Aorta (tissue), 5 donors: ENCODE measurements at regions not wholly inside any gene's neighbourhood (a gene's known extent, or its start where the extent isn't known, plus 50 kb on each side); places are given as distances from the start of the nearest gene placed in this dataset.

Experiments
- ATAC-seq: fragments of 200-7000 bp; cut with Tn5 transposase; one replicate; pipeline ENCODE4 v1.9.1; 2022; ENCODE audit warnings: moderate library complexity; ENCODE audit not compliant: low FRiP score
- DNase-seq, 2 donors: peaks; one replicate each; pipeline ENCODE4 v3.0.0-alpha.2; 2020
- H3K27ac ChIP-seq, 2 donors: one replicate each; pipeline ENCODE4 v1.5.1; 2013; ENCODE audit warnings: low read length in 2 of 2, mild to moderate bottlenecking in 2 of 2, moderate library complexity in 2 of 2, control low read depth in 1 of 2, inconsistent platforms in 1 of 2, low read depth in 1 of 2
- H3K27me3 ChIP-seq, 2 donors: one replicate each; pipeline ENCODE4 v1.6.1; 2013; ENCODE audit warnings: control low read depth in 1 of 2, low read length in 1 of 2, mild to moderate bottlenecking in 1 of 2, moderate library complexity in 1 of 2; ENCODE audit not compliant: insufficient read depth in 2 of 2, control insufficient read depth in 1 of 2
- H3K36me3 ChIP-seq, 2 donors: one replicate each; pipeline ENCODE4 v1.6.1; 2013; ENCODE audit warnings: control low read depth in 1 of 2, low read length in 1 of 2, mild to moderate bottlenecking in 1 of 2; ENCODE audit not compliant: insufficient read depth in 2 of 2, control insufficient read depth in 1 of 2
- H3K4me1 ChIP-seq, 2 donors: one replicate each; pipeline ENCODE4 v1.6.1; 2013; ENCODE audit warnings: low read length in 2 of 2, control low read depth in 1 of 2, mild to moderate bottlenecking in 1 of 2, moderate library complexity in 1 of 2; ENCODE audit not compliant: insufficient read depth in 2 of 2, control insufficient read depth in 1 of 2
- H3K4me3 ChIP-seq, 2 donors: one replicate each; pipeline ENCODE4 v1.5.1; 2013; ENCODE audit warnings: low read length in 2 of 2, control low read depth in 1 of 2, mild to moderate bottlenecking in 1 of 2
- H3K9me3 ChIP-seq: one replicate; pipeline ENCODE4 v1.6.1; 2013; ENCODE audit warnings: mild to moderate bottlenecking, low read length; ENCODE audit not compliant: control insufficient read depth
- WGBS, 2 donors: extraction: QIAGEN DNeasy Blood & Tissue Kit; methylation state at CpG; one replicate each; pipeline ENCODE4 v1.1.7; 2013; 5-methylcytosine and 5-hydroxymethylcytosine counted together
- intact Hi-C, 2 donors: fragments of 100-400 bp; cut with DNase I; formaldehyde crosslinking; loops; one replicate each; pipeline versions ENCODE4 v1.14.2 to v1.15.0; 2022
- donor health status: healthy with polysubstance abuse.
- donor health status: Bipolar disorder and iron deficiency.
- donor health status: DM: no; HTN: no; CAD: no.
- donor health status: DM: no; HTN: no; CAD: no.
- donor health status: DM: yes; HTN: yes; CAD: no.

GRCh38 chr5:2466966-2467365 is 284.5 kb downstream of the IRX2 start:
- ATAC-seq (no peak), DNase-seq (no peak)
- Histone ChIP-seq H3K4me1 (no peaks in the 10 kb centered on the region), H3K9me3 (no peaks in the 10 kb centered on the region), H3K36me3 (no peaks in the 10 kb centered on the region), H3K4me3 (no peak overlapping the region), H3K27me3 (no peaks in the 10 kb centered on the region), H3K27ac (no peak overlapping the region)
- intact Hi-C loops: no loop called here
- WGBS, 2 donors: 55 to 56% methylated on average over 9 of the region's 9 CpGs

GRCh38 chr5:2465383-2465782 is 286.1 kb downstream of the IRX2 start:
- Histone ChIP-seq H3K4me3 (no peak overlapping the region), H3K4me1 (no peaks in the 10 kb centered on the region), H3K27me3 (no peaks in the 10 kb centered on the region), H3K36me3 (no peaks in the 10 kb centered on the region), H3K9me3 (no peaks in the 10 kb centered on the region), H3K27ac (no peak overlapping the region)
- DNase-seq: no peak
- intact Hi-C loops: no loop called here
- 64 to 68% methylated on average over 10 of the region's 10 CpGs for WGBS, 2 donors
- no peak for ATAC-seq

GRCh38 chr5:2464141-2464540 is 287.3 kb downstream of the IRX2 start:
- H3K27me3 ChIP-seq: no peaks in the 10 kb centered on the region
- WGBS, 2 donors: 84 to 85% methylated on average over 9 of the region's 9 CpGs
- no peak for DNase-seq
- no peaks in the 10 kb centered on the region for H3K9me3 ChIP-seq
- H3K36me3 ChIP-seq: no peaks in the 10 kb centered on the region
- intact Hi-C loops: no loop called here
- no peaks in the 10 kb centered on the region for H3K4me1 ChIP-seq
- no peak overlapping the region for H3K27ac ChIP-seq
- no peak for ATAC-seq
- no peak overlapping the region for H3K4me3 ChIP-seq

- no peaks in the 10 kb centered on the region for H3K27me3 ChIP-seq
- WGBS, 2 donors: 64 to 69% methylated on average over 23 of the region's 23 CpGs
- no peak overlapping the region for H3K27ac ChIP-seq
- ATAC-seq: no peak
- DNase-seq: no peak
- intact Hi-C loops: no loop called here
- H3K4me1 ChIP-seq: no peaks in the 10 kb centered on the region
- no peak overlapping the region for H3K4me3 ChIP-seq
- no peaks in the 10 kb centered on the region for H3K9me3 ChIP-seq
- no peaks in the 10 kb centered on the region for H3K36me3 ChIP-seq
Observed at GRCh38 chr5:2461701-2462691, 289.5 kb downstream of the IRX2 start.

- Histone ChIP-seq H3K27ac (no peak overlapping the region), H3K4me1 (no peaks in the 10 kb centered on the region), H3K27me3 (no peaks in the 10 kb centered on the region), H3K9me3 (no peaks in the 10 kb centered on the region), H3K4me3 (no peak overlapping the region), H3K36me3 (no peaks in the 10 kb centered on the region)
- DNase-seq (no peak), ATAC-seq (no peak)
- 74 to 81% methylated on average over 3 of the region's 3 CpGs for WGBS, 2 donors
- intact Hi-C loops: no loop called here
Observed at GRCh38 chr5:2460098-2460497, 291.4 kb downstream of the IRX2 start.

- H3K9me3 ChIP-seq: no peaks in the 10 kb centered on the region
- no peak for ATAC-seq
Observed at GRCh38 chr5:2459251-2459650, 292.2 kb downstream of the IRX2 start.

GRCh38 chr5:2455878-2456277 is 295.6 kb downstream of the IRX2 start:
- WGBS, 2 donors: 88 to 89% methylated on average over 3 of the region's 3 CpGs
- Histone ChIP-seq H3K9me3 (no peaks in the 10 kb centered on the region), H3K27me3 (no peaks in the 10 kb centered on the region), H3K4me1 (no peaks in the 10 kb centered on the region), H3K27ac (no peak overlapping the region), H3K4me3 (no peak overlapping the region), H3K36me3 (no peaks in the 10 kb centered on the region)
- ATAC-seq (no peak), DNase-seq (no peak)
- intact Hi-C loops: no loop called here

More at GRCh38 chr5:2459251-2459650, 292.2 kb downstream of the IRX2 start:
- no peak for DNase-seq
- Histone ChIP-seq H3K27ac (no peak overlapping the region), H3K4me3 (no peak overlapping the region), H3K4me1 (no peaks in the 10 kb centered on the region), H3K36me3 (no peaks in the 10 kb centered on the region), H3K27me3 (no peaks in the 10 kb centered on the region)
- intact Hi-C loops: no loop called here
- WGBS, 2 donors: 18 to 27% methylated on average over 2 of the region's 2 CpGs

- Histone ChIP-seq H3K27me3 (no peaks in the 10 kb centered on the region), H3K4me3 (no peak overlapping the region), H3K36me3 (no peaks in the 10 kb centered on the region), H3K9me3 (no peaks in the 10 kb centered on the region), H3K4me1 (no peaks in the 10 kb centered on the region), H3K27ac (no peak overlapping the region)
- intact Hi-C loops: no loop called here
- ATAC-seq (no peak), DNase-seq (no peak)
- WGBS, 2 donors: 79 to 80% methylated on average over 5 of the region's 5 CpGs
Observed at GRCh38 chr5:2454876-2455275, 296.6 kb downstream of the IRX2 start.

- no peaks in the 10 kb centered on the region for H3K4me1 ChIP-seq
- no peaks in the 10 kb centered on the region for H3K27me3 ChIP-seq
- intact Hi-C loops: no loop called here
- no peak overlapping the region for H3K27ac ChIP-seq
- 42 to 50% methylated on average over 3 of the region's 3 CpGs for WGBS, 2 donors
- H3K36me3 ChIP-seq: no peaks in the 10 kb centered on the region
- DNase-seq (no peak), ATAC-seq (no peak)
- no peak overlapping the region for H3K4me3 ChIP-seq
- peaks cover 2% of the 10 kb centered on the region for H3K9me3 ChIP-seq
Observed at GRCh38 chr5:2453781-2454180, 297.7 kb downstream of the IRX2 start.
